ENCODE measurements at regions not wholly inside any gene's neighbourhood (a gene's known extent, or its start where the extent isn't known, plus 50 kb on each side); places are given as distances from the start of the nearest gene placed in this dataset.

- no CpG with 5 or more reads among the region's 4 CpGs for WGBS, 2 experiments (ENCODE audit: extremely low coverage in 2 of 2, insufficient read length in 1 of 2)
- ATAC-seq (ENCODE audit: low read depth) (peak; percentile 65), DNase-seq (no peak)
- no TSS peak for BruUV-seq (replicated peaks)
- ChIA-PET POLR2A (ENCODE audit: unreplicated experiment) (no interaction called here), CTCF (no interaction called here)
- no peak overlapping the region for H3K23ac ChIP-seq (ENCODE audit: low read depth, low read length)
- H3K18ac ChIP-seq (ENCODE audit: low read depth, low read length): no peak overlapping the region
- no peak overlapping the region for H3K9ac ChIP-seq (ENCODE audit: low read depth, low read length)
- no peak overlapping the region for H3K56ac ChIP-seq (ENCODE audit: extremely low read depth, insufficient read depth, low read length)
- in situ Hi-C loops (cut with MboI; ENCODE audit: low sequenced_read_pairs) (no loop called here), dilution Hi-C loops (cut with HindIII; ENCODE audit: low sequenced_read_pairs, unreplicated experiment) (no loop called here), intact Hi-C loops (cut with micrococcal nuclease) (no loop called here)
- no peak overlapping the region for H4K8ac ChIP-seq (ENCODE audit: low read depth in 2 of 2, low read length in 2 of 2)
- no peak overlapping the region for H2AFZ ChIP-seq (replicated peaks; ENCODE audit: low read length, poor library complexity)
- TF ChIP-seq BHLHE40 (IDR thresholded peaks at IDR 0.05; ENCODE audit: low read depth, low read length) (no peak), RAD21 (IDR thresholded peaks at IDR 0.05; ENCODE audit: low read length) (no peak), USF2 (IDR thresholded peaks at IDR 0.05; ENCODE audit: low read depth, low read length) (no peak), CEBPB (IDR thresholded peaks at IDR 0.05; ENCODE audit: low read depth, low read length) (no peak), RCOR1 (IDR thresholded peaks at IDR 0.05; ENCODE audit: insufficient replicate concordance, low read length) (no peak), NFE2L2 (IDR thresholded peaks at IDR 0.05; ENCODE audit: low read depth, low read length) (no peak), CHD1 (IDR thresholded peaks at IDR 0.05; ENCODE audit: low read depth, low read length) (no peak), POLR2A (IDR thresholded peaks at IDR 0.05; ENCODE audit: low read depth, low read length) (no peak), MAFK (IDR thresholded peaks at IDR 0.05; ENCODE audit: low read depth, low read length) (no peak)
- TF ChIP-seq, protein P1, sequence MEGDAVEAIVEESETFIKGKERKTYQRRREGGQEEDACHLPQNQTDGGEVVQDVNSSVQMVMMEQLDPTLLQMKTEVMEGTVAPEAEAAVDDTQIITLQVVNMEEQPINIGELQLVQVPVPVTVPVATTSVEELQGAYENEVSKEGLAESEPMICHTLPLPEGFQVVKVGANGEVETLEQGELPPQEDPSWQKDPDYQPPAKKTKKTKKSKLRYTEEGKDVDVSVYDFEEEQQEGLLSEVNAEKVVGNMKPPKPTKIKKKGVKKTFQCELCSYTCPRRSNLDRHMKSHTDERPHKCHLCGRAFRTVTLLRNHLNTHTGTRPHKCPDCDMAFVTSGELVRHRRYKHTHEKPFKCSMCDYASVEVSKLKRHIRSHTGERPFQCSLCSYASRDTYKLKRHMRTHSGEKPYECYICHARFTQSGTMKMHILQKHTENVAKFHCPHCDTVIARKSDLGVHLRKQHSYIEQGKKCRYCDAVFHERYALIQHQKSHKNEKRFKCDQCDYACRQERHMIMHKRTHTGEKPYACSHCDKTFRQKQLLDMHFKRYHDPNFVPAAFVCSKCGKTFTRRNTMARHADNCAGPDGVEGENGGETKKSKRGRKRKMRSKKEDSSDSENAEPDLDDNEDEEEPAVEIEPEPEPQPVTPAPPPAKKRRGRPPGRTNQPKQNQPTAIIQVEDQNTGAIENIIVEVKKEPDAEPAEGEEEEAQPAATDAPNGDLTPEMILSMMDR (conservative IDR thresholded peaks at IDR 0.05; ENCODE audit: low read depth, low read length): no peak
- TF ChIP-seq, protein P2, sequence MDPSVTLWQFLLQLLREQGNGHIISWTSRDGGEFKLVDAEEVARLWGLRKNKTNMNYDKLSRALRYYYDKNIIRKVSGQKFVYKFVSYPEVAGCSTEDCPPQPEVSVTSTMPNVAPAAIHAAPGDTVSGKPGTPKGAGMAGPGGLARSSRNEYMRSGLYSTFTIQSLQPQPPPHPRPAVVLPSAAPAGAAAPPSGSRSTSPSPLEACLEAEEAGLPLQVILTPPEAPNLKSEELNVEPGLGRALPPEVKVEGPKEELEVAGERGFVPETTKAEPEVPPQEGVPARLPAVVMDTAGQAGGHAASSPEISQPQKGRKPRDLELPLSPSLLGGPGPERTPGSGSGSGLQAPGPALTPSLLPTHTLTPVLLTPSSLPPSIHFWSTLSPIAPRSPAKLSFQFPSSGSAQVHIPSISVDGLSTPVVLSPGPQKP (IDR thresholded peaks at IDR 0.05; ENCODE audit: borderline replicate concordance, low read depth, low read length): no peak
- H3K27me3 ChIP-seq (ENCODE audit: control insufficient read depth, insufficient read depth, low read length): peaks cover 7% of the 10 kb centered on the region
- H4K91ac ChIP-seq (ENCODE audit: insufficient read depth, low read depth, low read length): no peak overlapping the region
- H3K14ac ChIP-seq (replicated peaks; ENCODE audit: low read depth, low read length): no peak overlapping the region
- no peaks in the 10 kb centered on the region for H3K4me1 ChIP-seq (ENCODE audit: control insufficient read depth, insufficient read depth, low read length)
- H2BK15ac ChIP-seq (ENCODE audit: low read depth, low read length): no peak overlapping the region
- no peak overlapping the region for H2AK5ac ChIP-seq (ENCODE audit: low read depth, low read length)
- no peaks in the 10 kb centered on the region for H4K20me1 ChIP-seq (ENCODE audit: insufficient read depth, low read length)
- H3K4ac ChIP-seq (ENCODE audit: low read depth, low read length): no peak overlapping the region
- no peaks in the 10 kb centered on the region for H3K9me3 ChIP-seq (ENCODE audit: control insufficient read depth, insufficient read depth, low read length)
- H3K4me3 ChIP-seq (ENCODE audit: insufficient read depth, low read depth, low read length): no peak overlapping the region
- H2BK120ac ChIP-seq (ENCODE audit: low read depth, low read length): no peak overlapping the region
- no peaks in the 10 kb centered on the region for H3K79me1 ChIP-seq (ENCODE audit: low read depth in 1 of 2, low read length in 2 of 2)
- no peak overlapping the region for H4K5ac ChIP-seq (ENCODE audit: low read depth, low read length)
- no peak overlapping the region for H2AK9ac ChIP-seq (replicated peaks; ENCODE audit: low read depth, low read length, poor library complexity)
- no peak overlapping the region for H2BK5ac ChIP-seq (ENCODE audit: low read depth, low read length, poor library complexity, severe bottlenecking)
- no peak overlapping the region for H3K27ac ChIP-seq (ENCODE audit: insufficient read depth, low read length)
- H3K9me1 ChIP-seq (ENCODE audit: insufficient read depth, low read length): no peaks in the 10 kb centered on the region
- no peaks in the 10 kb centered on the region for H3K36me3 ChIP-seq (ENCODE audit: control insufficient read depth, insufficient read depth, low read length)
- H3K4me2 ChIP-seq (ENCODE audit: low read depth, low read length): no peak overlapping the region
- H2BK20ac ChIP-seq (ENCODE audit: low read depth, low read length): no peak overlapping the region
These were observed 79.2 kb upstream of the NRIP1 start for GRCh38 chr21:15144026-15144425.

Data from IMR-90 (cell line).